NCI-H1436 treated with DMSO at 0.1 percent for 48 hours (cell line): ENCODE measurements at regions not wholly inside any gene's neighbourhood (a gene's known extent, or its start where the extent isn't known, plus 50 kb on each side); places are given as distances from the start of the nearest gene placed in this dataset.
"Not testable (repeated sequence)": the region's sequence is repeated elsewhere in the genome, so short reads cannot be mapped to it uniquely, and the experiment has no call there.

Experiments used
- DNase-seq: peaks from one replicate; lab custom pipeline; 2025; lab: John Stamatoyannopoulos, UW

- peak; percentile 2 for DNase-seq
Measured at GRCh38 chr2:186302263-186302662, 183.8 kb upstream of the ZC3H15 start.

GRCh38 chr2:186303091-186303490 lies 183.0 kb upstream of the ZC3H15 start:
- no peak for DNase-seq

GRCh38 chr2:186304064-186304463 lies 182.0 kb upstream of the ZC3H15 start:
- no peak for DNase-seq

GRCh38 chr2:186306754-186307153 lies 179.3 kb upstream of the ZC3H15 start:
- no peak for DNase-seq

GRCh38 chr2:186307871-186308270 lies 178.2 kb upstream of the ZC3H15 start:
- DNase-seq = no peak

- DNase-seq = no peak
Measured at GRCh38 chr2:186308347-186308746, 177.7 kb upstream of the ZC3H15 start.

- no peak for DNase-seq
Measured at GRCh38 chr2:186309901-186310300, 176.2 kb upstream of the ZC3H15 start.

- no peak for DNase-seq
Measured at GRCh38 chr2:186319105-186319504, 167.0 kb upstream of the ZC3H15 start.

- DNase-seq = no peak
Measured at GRCh38 chr2:186325827-186326535, 160.1 kb upstream of the ZC3H15 start.

GRCh38 chr2:186327251-186327868 lies 158.7 kb upstream of the ZC3H15 start:
- no peak for DNase-seq

GRCh38 chr2:186328838-186329237 lies 157.2 kb upstream of the ZC3H15 start:
- no peak for DNase-seq

GRCh38 chr2:186330050-186330449 lies 156.0 kb upstream of the ZC3H15 start:
- no peak for DNase-seq

- DNase-seq = no peak
Measured at GRCh38 chr2:186339716-186340115, 146.3 kb upstream of the ZC3H15 start.

- no peak for DNase-seq
Measured at GRCh38 chr2:186342029-186342428, 144.0 kb upstream of the ZC3H15 start.

GRCh38 chr2:186345745-186346144 lies 140.3 kb upstream of the ZC3H15 start:
- no peak for DNase-seq

- no peak for DNase-seq
Measured at GRCh38 chr2:186346216-186346615, 139.8 kb upstream of the ZC3H15 start.

GRCh38 chr2:186347472-186347871 lies 138.6 kb upstream of the ZC3H15 start:
- peak; percentile 53 for DNase-seq

- no peak for DNase-seq
Measured at GRCh38 chr2:186348200-186348599, 137.9 kb upstream of the ZC3H15 start.

- DNase-seq = no peak
Measured at GRCh38 chr2:186349508-186349907, 136.6 kb upstream of the ZC3H15 start.

GRCh38 chr2:186354160-186354559 lies 131.9 kb upstream of the ZC3H15 start:
- not testable (repeated sequence) for DNase-seq

GRCh38 chr2:186365406-186365805 lies 120.7 kb upstream of the ZC3H15 start:
- no peak for DNase-seq

GRCh38 chr2:186379052-186379451 lies 107.0 kb upstream of the ZC3H15 start:
- no peak for DNase-seq

GRCh38 chr2:186380805-186381204 lies 105.3 kb upstream of the ZC3H15 start:
- DNase-seq = no peak

- DNase-seq = no peak
Measured at GRCh38 chr2:186381573-186381972, 104.5 kb upstream of the ZC3H15 start.
